ENCODE measurements at regions not wholly inside any gene's neighbourhood (a gene's known extent, or its start where the extent isn't known, plus 50 kb on each side); places are given as distances from the start of the nearest gene placed in this dataset.

GRCh38 chr2:7973801-7974480, 707.9 kb upstream of the ID2 start:
- no peak overlapping the region for H3K27ac ChIP-seq
- no peaks in the 10 kb centered on the region for H3K36me3 ChIP-seq (ENCODE audit: control insufficient read depth, insufficient read depth, low read length)
- no peaks in the 10 kb centered on the region for H3K9me3 ChIP-seq (ENCODE audit: control insufficient read depth, low read length)
- H2AFZ ChIP-seq, result no peak overlapping the region
- H3K9ac ChIP-seq, result no peak overlapping the region
- H3K79me2 ChIP-seq, result no peaks in the 10 kb centered on the region
- no peak overlapping the region for H3K4me3 ChIP-seq (ENCODE audit: low read depth, low read length)
- no peak overlapping the region for H3K4me2 ChIP-seq (ENCODE audit: low read length)
- no peaks in the 10 kb centered on the region for H3K4me1 ChIP-seq
- H3K27me3 ChIP-seq (ENCODE audit: control insufficient read depth, insufficient read depth, low read length), result no peaks in the 10 kb centered on the region
- TF ChIP-seq, protein P1, sequence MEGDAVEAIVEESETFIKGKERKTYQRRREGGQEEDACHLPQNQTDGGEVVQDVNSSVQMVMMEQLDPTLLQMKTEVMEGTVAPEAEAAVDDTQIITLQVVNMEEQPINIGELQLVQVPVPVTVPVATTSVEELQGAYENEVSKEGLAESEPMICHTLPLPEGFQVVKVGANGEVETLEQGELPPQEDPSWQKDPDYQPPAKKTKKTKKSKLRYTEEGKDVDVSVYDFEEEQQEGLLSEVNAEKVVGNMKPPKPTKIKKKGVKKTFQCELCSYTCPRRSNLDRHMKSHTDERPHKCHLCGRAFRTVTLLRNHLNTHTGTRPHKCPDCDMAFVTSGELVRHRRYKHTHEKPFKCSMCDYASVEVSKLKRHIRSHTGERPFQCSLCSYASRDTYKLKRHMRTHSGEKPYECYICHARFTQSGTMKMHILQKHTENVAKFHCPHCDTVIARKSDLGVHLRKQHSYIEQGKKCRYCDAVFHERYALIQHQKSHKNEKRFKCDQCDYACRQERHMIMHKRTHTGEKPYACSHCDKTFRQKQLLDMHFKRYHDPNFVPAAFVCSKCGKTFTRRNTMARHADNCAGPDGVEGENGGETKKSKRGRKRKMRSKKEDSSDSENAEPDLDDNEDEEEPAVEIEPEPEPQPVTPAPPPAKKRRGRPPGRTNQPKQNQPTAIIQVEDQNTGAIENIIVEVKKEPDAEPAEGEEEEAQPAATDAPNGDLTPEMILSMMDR (IDR thresholded peaks at IDR 0.05), result no peak

DNA sequence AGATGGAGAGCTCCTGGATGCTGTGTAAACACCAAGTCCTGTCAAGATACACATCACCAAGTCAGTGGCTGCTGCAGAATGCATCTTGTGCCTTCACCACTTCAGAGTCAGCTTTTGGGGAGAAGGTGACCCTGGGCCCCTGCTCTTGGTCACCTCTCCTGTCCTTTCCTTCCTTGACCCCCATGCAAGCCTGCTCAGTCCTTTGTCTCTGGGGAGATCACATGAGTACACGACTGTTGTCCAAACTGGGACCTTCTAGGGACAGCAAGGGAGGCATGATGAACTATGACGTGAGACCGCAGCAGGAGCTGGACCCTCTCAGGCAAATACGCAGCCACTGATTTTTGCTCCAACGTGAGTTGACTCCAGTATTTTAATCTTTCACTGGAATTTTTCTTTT, 706.9 kb upstream of the ID2 start:
- Histone ChIP-seq H3K9ac (no peak overlapping the region), H3K4me2 (ENCODE audit: low read length) (no peak overlapping the region), H3K36me3 (ENCODE audit: control insufficient read depth, insufficient read depth, low read length) (no peaks in the 10 kb centered on the region), H3K9me3 (ENCODE audit: control insufficient read depth, low read length) (no peaks in the 10 kb centered on the region), H3K4me3 (ENCODE audit: low read depth, low read length) (no peak overlapping the region), H3K27me3 (ENCODE audit: control insufficient read depth, insufficient read depth, low read length) (no peaks in the 10 kb centered on the region), H3K27ac (no peak overlapping the region), H2AFZ (no peak overlapping the region), H3K79me2 (no peaks in the 10 kb centered on the region), H3K4me1 (no peaks in the 10 kb centered on the region)
- TF ChIP-seq, protein P1 (IDR thresholded peaks at IDR 0.05), result no peak

DNA sequence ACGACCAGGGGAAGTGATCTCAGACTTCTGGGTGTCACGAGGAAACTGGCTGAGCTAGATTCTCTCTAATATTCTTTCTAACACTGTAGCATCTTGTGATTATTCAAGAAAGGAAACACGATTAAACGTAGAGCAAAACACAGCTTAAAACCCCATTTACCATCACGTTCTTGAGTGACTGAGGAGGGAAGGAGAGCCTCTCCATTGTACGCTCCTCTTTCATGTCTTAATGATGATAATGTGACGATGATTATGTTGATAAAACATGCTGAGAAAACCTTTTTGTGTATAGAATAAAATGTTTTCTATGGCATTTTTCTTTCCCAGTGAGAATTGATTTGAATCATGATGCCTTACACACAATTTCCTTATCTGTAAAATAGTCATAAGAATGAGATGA, 705.6 kb upstream of the ID2 start:
- no peak overlapping the region for H3K4me3 ChIP-seq (ENCODE audit: low read depth, low read length)
- no peak overlapping the region for H3K4me2 ChIP-seq (ENCODE audit: low read length)
- H3K27me3 ChIP-seq (ENCODE audit: control insufficient read depth, insufficient read depth, low read length), result no peaks in the 10 kb centered on the region
- no peaks in the 10 kb centered on the region for H3K79me2 ChIP-seq
- no peaks in the 10 kb centered on the region for H3K36me3 ChIP-seq (ENCODE audit: control insufficient read depth, insufficient read depth, low read length)
- no peak overlapping the region for H2AFZ ChIP-seq
- H3K4me1 ChIP-seq, result no peaks in the 10 kb centered on the region
- TF ChIP-seq, protein P1 (IDR thresholded peaks at IDR 0.05), result no peak
- no peak overlapping the region for H3K27ac ChIP-seq
- no peak overlapping the region for H3K9ac ChIP-seq
- no peaks in the 10 kb centered on the region for H3K9me3 ChIP-seq (ENCODE audit: control insufficient read depth, low read length)

DNA sequence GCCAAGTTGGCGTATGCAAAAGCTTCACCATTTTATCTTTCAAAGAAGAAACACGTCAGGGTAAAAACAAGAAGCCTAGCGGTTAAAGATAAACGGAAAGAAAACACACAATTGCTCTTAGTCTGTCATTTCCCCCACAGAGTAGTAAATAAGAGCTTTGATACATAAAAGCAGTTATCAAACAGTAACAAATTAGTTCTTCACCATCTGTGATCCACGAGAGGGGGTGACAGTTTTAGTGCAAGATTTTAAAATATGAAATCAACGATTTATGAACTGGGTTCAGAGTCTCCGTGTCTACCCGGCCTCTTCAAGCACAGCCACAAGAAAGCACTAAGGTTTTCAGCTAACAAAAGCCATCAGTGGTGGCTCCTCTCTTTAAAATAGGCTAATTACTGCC, 703.9 kb upstream of the ID2 start:
- Histone ChIP-seq H2AFZ (no peak overlapping the region), H3K79me2 (no peaks in the 10 kb centered on the region), H3K4me3 (ENCODE audit: low read depth, low read length) (no peak overlapping the region), H3K9ac (no peak overlapping the region), H3K4me2 (ENCODE audit: low read length) (no peak overlapping the region), H3K27me3 (ENCODE audit: control insufficient read depth, insufficient read depth, low read length) (no peaks in the 10 kb centered on the region), H3K36me3 (ENCODE audit: control insufficient read depth, insufficient read depth, low read length) (no peaks in the 10 kb centered on the region), H3K4me1 (no peaks in the 10 kb centered on the region), H3K27ac (no peak overlapping the region), H3K9me3 (ENCODE audit: control insufficient read depth, low read length) (no peaks in the 10 kb centered on the region)
- TF ChIP-seq, protein P1 (IDR thresholded peaks at IDR 0.05), result no peak

GRCh38 chr2:7982054-7982453, 699.8 kb upstream of the ID2 start:
- no peaks in the 10 kb centered on the region for H3K36me3 ChIP-seq (ENCODE audit: control insufficient read depth, insufficient read depth, low read length)
- no peaks in the 10 kb centered on the region for H3K27me3 ChIP-seq (ENCODE audit: control insufficient read depth, insufficient read depth, low read length)
- H3K79me2 ChIP-seq, result no peaks in the 10 kb centered on the region
- no peak overlapping the region for H3K9ac ChIP-seq
- no peak overlapping the region for H3K4me2 ChIP-seq (ENCODE audit: low read length)
- no peak overlapping the region for H3K27ac ChIP-seq
- H3K4me1 ChIP-seq, result no peaks in the 10 kb centered on the region
- H3K9me3 ChIP-seq (ENCODE audit: control insufficient read depth, low read length), result no peaks in the 10 kb centered on the region
- no peak overlapping the region for H3K4me3 ChIP-seq (ENCODE audit: low read depth, low read length)
- TF ChIP-seq, protein P1 (IDR thresholded peaks at IDR 0.05), result no peak
- no peak overlapping the region for H2AFZ ChIP-seq

Measured in parathyroid adenoma (tissue), 2 donors.